HL-60 (cell line): ENCODE measurements at regions not wholly inside any gene's neighbourhood (a gene's known extent, or its start where the extent isn't known, plus 50 kb on each side); places are given as distances from the start of the nearest gene placed in this dataset.

Source experiments
- DNase-seq, 2 experiments: peaks; one replicate each; pipeline ENCODE4 v3.0.0-alpha.2; 2010 to 2020; ENCODE audit warnings: low read depth in 1 of 2, low spot score in 1 of 2
- H3K27ac ChIP-seq: fragments of 250-450 bp; sonication (Bioruptor Pico); replicated peaks from 2 replicates; pipeline ENCODE4 v1.5.1; 2020; ENCODE audit warnings: mild to moderate bottlenecking, moderate library complexity
- H3K27me3 ChIP-seq: fragments of 250-450 bp; sonication (Bioruptor Pico); 2 replicates; pipeline ENCODE4 v1.5.1; 2021; ENCODE audit warnings: mild to moderate bottlenecking, moderate library complexity; ENCODE audit not compliant: insufficient read depth, poor library complexity, severe bottlenecking
- H3K4me3 ChIP-seq: replicated peaks from 2 replicates; pipeline ENCODE4 v1.5.1; 2011; ENCODE audit warnings: mild to moderate bottlenecking, control low read depth, low read length; ENCODE audit not compliant: insufficient read depth
- GABPA ChIP-seq: IDR thresholded peaks from 2 replicates; pipeline ENCODE4 v1.6.1; 2012; ENCODE audit warnings: low read depth
- POLR2AphosphoS5 ChIP-seq: IDR thresholded peaks from 2 replicates; pipeline ENCODE4 v1.6.1; 2012; ENCODE audit warnings: low read depth
- SPI1 ChIP-seq: IDR thresholded peaks from 2 replicates; pipeline ENCODE4 v1.6.1; 2012; ENCODE audit warnings: low read depth, mild to moderate bottlenecking, borderline replicate concordance
- TF ChIP-seq, protein P1 (sequence below): IDR thresholded peaks from 2 replicates; pipeline ENCODE4 v1.6.1; 2012; ENCODE audit warnings: low read depth; ENCODE audit not compliant: insufficient replicate concordance
- TF ChIP-seq, protein P2 (sequence below): IDR thresholded peaks from one replicate; pipeline ENCODE4 v1.5.1; 2011; ENCODE audit warnings: low read length, control low read depth, inconsistent platforms; ENCODE audit not compliant: insufficient read depth

DNA sequence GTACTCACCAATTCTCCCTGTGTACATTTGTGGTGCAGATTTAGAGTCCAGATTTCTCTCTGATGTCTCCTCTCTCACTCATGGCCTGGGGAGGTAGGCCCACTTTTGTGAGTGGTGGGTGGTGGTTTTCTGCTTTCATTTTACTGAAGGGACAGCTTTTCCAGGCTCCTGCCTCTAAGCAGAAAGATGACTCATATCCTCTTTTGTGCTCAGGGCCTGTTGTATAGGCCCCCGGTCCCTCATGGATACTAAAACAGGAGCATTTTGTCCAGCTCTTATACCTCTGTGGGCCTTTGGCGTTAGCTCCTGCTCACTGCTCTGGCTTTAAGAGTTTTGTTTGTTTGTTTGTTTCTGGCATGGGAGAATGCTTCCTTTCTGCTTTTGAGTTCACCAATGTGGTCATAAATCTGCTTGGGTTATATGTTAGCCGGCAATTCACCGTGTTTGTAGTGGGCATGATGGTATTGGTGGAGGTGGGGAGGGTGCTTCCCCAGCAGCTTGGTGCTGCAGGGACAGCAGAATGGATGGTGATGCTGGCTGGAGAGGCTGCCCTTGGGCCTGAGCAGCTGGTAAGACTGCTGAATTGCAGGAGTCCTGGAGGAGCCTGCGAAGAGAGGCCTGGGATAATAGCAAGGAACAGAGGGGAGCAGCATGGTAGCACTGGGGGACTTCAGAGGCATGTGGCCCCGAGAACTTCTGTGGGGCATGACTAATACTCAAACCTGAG lies 468.7 kb downstream of the RPS24 start:
- DNase-seq: no peak
- no peak overlapping the region for H3K27ac ChIP-seq
- no peaks in the 10 kb centered on the region for H3K27me3 ChIP-seq
- no peak overlapping the region for H3K4me3 ChIP-seq
- no peak for TF ChIP-seq POLR2AphosphoS5
- TF ChIP-seq, protein P1, sequence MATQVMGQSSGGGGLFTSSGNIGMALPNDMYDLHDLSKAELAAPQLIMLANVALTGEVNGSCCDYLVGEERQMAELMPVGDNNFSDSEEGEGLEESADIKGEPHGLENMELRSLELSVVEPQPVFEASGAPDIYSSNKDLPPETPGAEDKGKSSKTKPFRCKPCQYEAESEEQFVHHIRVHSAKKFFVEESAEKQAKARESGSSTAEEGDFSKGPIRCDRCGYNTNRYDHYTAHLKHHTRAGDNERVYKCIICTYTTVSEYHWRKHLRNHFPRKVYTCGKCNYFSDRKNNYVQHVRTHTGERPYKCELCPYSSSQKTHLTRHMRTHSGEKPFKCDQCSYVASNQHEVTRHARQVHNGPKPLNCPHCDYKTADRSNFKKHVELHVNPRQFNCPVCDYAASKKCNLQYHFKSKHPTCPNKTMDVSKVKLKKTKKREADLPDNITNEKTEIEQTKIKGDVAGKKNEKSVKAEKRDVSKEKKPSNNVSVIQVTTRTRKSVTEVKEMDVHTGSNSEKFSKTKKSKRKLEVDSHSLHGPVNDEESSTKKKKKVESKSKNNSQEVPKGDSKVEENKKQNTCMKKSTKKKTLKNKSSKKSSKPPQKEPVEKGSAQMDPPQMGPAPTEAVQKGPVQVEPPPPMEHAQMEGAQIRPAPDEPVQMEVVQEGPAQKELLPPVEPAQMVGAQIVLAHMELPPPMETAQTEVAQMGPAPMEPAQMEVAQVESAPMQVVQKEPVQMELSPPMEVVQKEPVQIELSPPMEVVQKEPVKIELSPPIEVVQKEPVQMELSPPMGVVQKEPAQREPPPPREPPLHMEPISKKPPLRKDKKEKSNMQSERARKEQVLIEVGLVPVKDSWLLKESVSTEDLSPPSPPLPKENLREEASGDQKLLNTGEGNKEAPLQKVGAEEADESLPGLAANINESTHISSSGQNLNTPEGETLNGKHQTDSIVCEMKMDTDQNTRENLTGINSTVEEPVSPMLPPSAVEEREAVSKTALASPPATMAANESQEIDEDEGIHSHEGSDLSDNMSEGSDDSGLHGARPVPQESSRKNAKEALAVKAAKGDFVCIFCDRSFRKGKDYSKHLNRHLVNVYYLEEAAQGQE: no peak
- no peak for TF ChIP-seq SPI1
- TF ChIP-seq, protein P2, sequence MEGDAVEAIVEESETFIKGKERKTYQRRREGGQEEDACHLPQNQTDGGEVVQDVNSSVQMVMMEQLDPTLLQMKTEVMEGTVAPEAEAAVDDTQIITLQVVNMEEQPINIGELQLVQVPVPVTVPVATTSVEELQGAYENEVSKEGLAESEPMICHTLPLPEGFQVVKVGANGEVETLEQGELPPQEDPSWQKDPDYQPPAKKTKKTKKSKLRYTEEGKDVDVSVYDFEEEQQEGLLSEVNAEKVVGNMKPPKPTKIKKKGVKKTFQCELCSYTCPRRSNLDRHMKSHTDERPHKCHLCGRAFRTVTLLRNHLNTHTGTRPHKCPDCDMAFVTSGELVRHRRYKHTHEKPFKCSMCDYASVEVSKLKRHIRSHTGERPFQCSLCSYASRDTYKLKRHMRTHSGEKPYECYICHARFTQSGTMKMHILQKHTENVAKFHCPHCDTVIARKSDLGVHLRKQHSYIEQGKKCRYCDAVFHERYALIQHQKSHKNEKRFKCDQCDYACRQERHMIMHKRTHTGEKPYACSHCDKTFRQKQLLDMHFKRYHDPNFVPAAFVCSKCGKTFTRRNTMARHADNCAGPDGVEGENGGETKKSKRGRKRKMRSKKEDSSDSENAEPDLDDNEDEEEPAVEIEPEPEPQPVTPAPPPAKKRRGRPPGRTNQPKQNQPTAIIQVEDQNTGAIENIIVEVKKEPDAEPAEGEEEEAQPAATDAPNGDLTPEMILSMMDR: no peak

DNA sequence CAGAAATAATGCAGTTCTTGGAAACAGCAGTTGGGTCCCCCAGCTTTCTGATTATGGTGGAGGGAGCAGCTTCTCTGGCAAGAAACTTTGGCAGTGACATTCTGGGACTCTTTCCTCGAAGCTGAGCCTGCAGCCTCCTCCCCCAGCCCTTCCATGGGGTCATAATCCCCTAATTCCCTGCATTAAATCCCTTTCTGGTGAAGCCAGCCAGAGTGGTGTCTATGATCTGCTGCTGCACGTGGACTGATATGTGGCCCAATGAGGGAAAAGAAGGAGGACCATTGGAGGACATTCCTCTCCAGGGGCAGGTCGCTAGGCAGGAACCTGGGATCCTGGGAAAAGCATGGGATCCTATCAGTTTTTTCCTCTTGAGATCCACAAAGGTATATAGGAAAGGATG lies 470.5 kb downstream of the RPS24 start:
- Histone ChIP-seq H3K27ac (no peak overlapping the region), H3K27me3 (no peaks in the 10 kb centered on the region), H3K4me3 (no peak overlapping the region)
- TF ChIP-seq GABPA (no peak), POLR2AphosphoS5 (no peak), SPI1 (no peak)
- TF ChIP-seq, protein P1: no peak
- TF ChIP-seq, protein P2: no peak
- no peak for DNase-seq

DNA sequence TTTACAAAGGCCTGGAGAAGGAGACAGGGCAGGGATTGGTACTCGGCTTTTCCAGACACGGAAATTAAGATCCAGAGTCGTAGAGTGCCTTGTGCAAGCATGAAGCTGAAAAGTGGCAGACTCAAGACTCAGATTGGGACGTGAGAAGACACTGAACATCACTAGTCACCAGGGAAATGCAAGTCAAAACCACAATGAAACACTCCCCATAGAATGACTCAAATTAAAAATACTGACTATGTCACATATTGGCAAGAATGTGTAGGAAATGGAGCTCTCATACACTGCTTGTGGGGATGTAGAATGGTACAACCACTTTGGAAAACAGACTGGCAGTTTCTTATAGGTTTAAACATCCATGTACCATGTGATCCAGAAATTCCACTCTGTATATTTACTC lies 472.0 kb downstream of the RPS24 start:
- DNase-seq: no peak
- Histone ChIP-seq H3K27ac (no peak overlapping the region), H3K4me3 (no peak overlapping the region), H3K27me3 (no peaks in the 10 kb centered on the region)
- TF ChIP-seq SPI1 (no peak), GABPA (no peak), POLR2AphosphoS5 (no peak)
- TF ChIP-seq, protein P2: no peak
- TF ChIP-seq, protein P1: no peak
